ENCODE measurements at regions not wholly inside any gene's neighbourhood (a gene's known extent, or its start where the extent isn't known, plus 50 kb on each side); places are given as distances from the start of the nearest gene placed in this dataset.

- DNase-seq, result no peak
Observed at GRCh38 chr15:67006083-67007065, 59.0 kb upstream of the SMAD3 start.

- no peak for DNase-seq
Observed at GRCh38 chr15:67009576-67010569, 55.5 kb upstream of the SMAD3 start.

- DNase-seq, result no peak
Observed at GRCh38 chr15:67010898-67011616, 54.3 kb upstream of the SMAD3 start.

GRCh38 chr15:67011617-67012005 is 53.8 kb upstream of the SMAD3 start:
- no peak for DNase-seq

- no peak for DNase-seq
Observed at GRCh38 chr15:67013696-67014095, 51.7 kb upstream of the SMAD3 start.

Data from NCI-H2081 (cell line).